MCF 10A (cell line): ENCODE measurements at regions not wholly inside any gene's neighbourhood (a gene's known extent, or its start where the extent isn't known, plus 50 kb on each side); places are given as distances from the start of the nearest gene placed in this dataset.
"Not testable (repeated sequence)": the region's sequence is repeated elsewhere in the genome, so short reads cannot be mapped to it uniquely, and the experiment has no call there.

Experiments
- BruUV-seq: library from RNA; stranded (reverse); fragments of 400-500 nt; replicated peaks from 2 replicates; lab custom pipeline; 2021; lab: Mats Ljungman, UMichigan
- CTCF ChIA-PET: fragments of 300-600 bp; sonication (Branson Sonifier 250); formaldehyde crosslinking; extraction: SDS; loops from one replicate; lab custom pipeline; 2021; ENCODE audit warnings: antibody characterized with exemption, inconsistent platforms; lab: Yijun Ruan, JAX
- POLR2A ChIA-PET: fragments of 300-600, 350-650 bp; sonication (Branson Sonifier 250); formaldehyde crosslinking; extraction: SDS; loops from one replicate; lab custom pipeline; 2020; ENCODE audit warnings: antibody characterized with exemption, inconsistent platforms; lab: Yijun Ruan, JAX
- DNase-seq: peaks from one replicate; pipeline ENCODE4 v3.0.0-alpha.2; 2018; ENCODE audit not compliant: unreplicated experiment
- H3K27ac Mint-ChIP-seq: one replicate; pipeline ENCODE4 v1.8.0; 2022; ENCODE audit warnings: mild to moderate bottlenecking, low read depth, mixed read lengths; ENCODE audit not compliant: unreplicated experiment
- H3K27me3 Mint-ChIP-seq: one replicate; pipeline ENCODE4 v1.8.0; 2022; ENCODE audit warnings: mixed read lengths; ENCODE audit not compliant: insufficient read depth, unreplicated experiment
- H3K36me3 Mint-ChIP-seq: one replicate; pipeline ENCODE4 v1.8.0; 2022; ENCODE audit warnings: mild to moderate bottlenecking, moderate library complexity, mixed read lengths; ENCODE audit not compliant: insufficient read depth, unreplicated experiment
- H3K4me1 Mint-ChIP-seq: one replicate; pipeline ENCODE4 v1.8.0; 2022; ENCODE audit warnings: mixed read lengths; ENCODE audit not compliant: insufficient read depth, unreplicated experiment
- H3K4me3 Mint-ChIP-seq: one replicate; pipeline ENCODE4 v1.8.0; 2022; ENCODE audit warnings: mild to moderate bottlenecking, moderate library complexity, mixed read lengths; ENCODE audit not compliant: unreplicated experiment
- H3K9me3 Mint-ChIP-seq: one replicate; pipeline ENCODE4 v1.8.0; 2022; ENCODE audit warnings: mixed read lengths; ENCODE audit not compliant: unreplicated experiment
- CTCF ChIP-seq: fragments of 200-600 bp; IDR thresholded peaks from one replicate; pipeline ENCODE4 v1.8.0; 2022; ENCODE audit warnings: antibody characterized with exemption, mild to moderate bottlenecking; ENCODE audit not compliant: unreplicated experiment
- intact Hi-C: fragments of 100-400 bp; cut with micrococcal nuclease; formaldehyde crosslinking; loops from 2 replicates; pipeline ENCODE4 v1.14.1; 2022

- no peaks in the 10 kb centered on the region for H3K36me3 Mint-ChIP-seq
- peaks cover 67% of the 10 kb centered on the region for H3K27me3 Mint-ChIP-seq
- H3K4me1 Mint-ChIP-seq, result no peaks in the 10 kb centered on the region
- no peak overlapping the region for H3K4me3 Mint-ChIP-seq
- no peak for TF ChIP-seq CTCF
- CTCF ChIA-PET, result no interaction called here
- H3K27ac Mint-ChIP-seq, result no peak overlapping the region
- POLR2A ChIA-PET, result no interaction called here
- no peak for DNase-seq
- no TSS peak for BruUV-seq
- intact Hi-C loops, result no loop called here
- no peaks in the 10 kb centered on the region for H3K9me3 Mint-ChIP-seq
Measured at GRCh38 chr15:68494573-68495110, 62.7 kb upstream of the ITGA11 start.

- BruUV-seq, result no TSS peak
- CTCF ChIA-PET, result interaction anchor here (0.6 kb wide), 1 partner anchor 244 kb away, joined by 3 read pairs; no protein-coding TSS in a partner anchor
- H3K9me3 Mint-ChIP-seq, result no peaks in the 10 kb centered on the region
- intact Hi-C loops, result no loop called here
- H3K36me3 Mint-ChIP-seq, result no peaks in the 10 kb centered on the region
- TF ChIP-seq CTCF, result no peak
- no peaks in the 10 kb centered on the region for H3K4me1 Mint-ChIP-seq
- no peak overlapping the region for H3K27ac Mint-ChIP-seq
- H3K27me3 Mint-ChIP-seq, result peaks cover 60% of the 10 kb centered on the region
- DNase-seq, result no peak
- no peak overlapping the region for H3K4me3 Mint-ChIP-seq
- POLR2A ChIA-PET, result no interaction called here
Measured at GRCh38 chr15:68495221-68495950, 63.4 kb upstream of the ITGA11 start.

GRCh38 chr15:68495981-68496705 lies 64.2 kb upstream of the ITGA11 start:
- no peaks in the 10 kb centered on the region for H3K4me1 Mint-ChIP-seq
- H3K36me3 Mint-ChIP-seq, result no peaks in the 10 kb centered on the region
- intact Hi-C loops, result no loop called here
- CTCF ChIA-PET, result interaction anchor here (0.6 to 0.9 kb wide), 2 partner anchors 10 to 245 kb away, joined by 3 read pairs; no protein-coding TSS in a partner anchor
- H3K27ac Mint-ChIP-seq, result no peak overlapping the region
- POLR2A ChIA-PET, result no interaction called here
- BruUV-seq, result no TSS peak
- H3K9me3 Mint-ChIP-seq, result no peaks in the 10 kb centered on the region
- no peak overlapping the region for H3K4me3 Mint-ChIP-seq
- H3K27me3 Mint-ChIP-seq, result peaks cover 53% of the 10 kb centered on the region
- TF ChIP-seq CTCF, result no peak
- no peak for DNase-seq

- intact Hi-C loops, H3K4me3 Mint-ChIP-seq, BruUV-seq, H3K4me1 Mint-ChIP-seq, H3K27ac Mint-ChIP-seq, H3K9me3 Mint-ChIP-seq, H3K36me3 Mint-ChIP-seq, DNase-seq: not testable (repeated sequence)
- ChIA-PET POLR2A (interaction anchor here (0.7 to 1.2 kb wide), 2 partner anchors 9 to 69 kb away, joined by 3 to 4 read pairs; no protein-coding TSS in a partner anchor), CTCF (interaction anchor here (0.7 to 0.9 kb wide), 2 partner anchors 11 to 151 kb away, joined by 3 read pairs; no protein-coding TSS in a partner anchor)
- peaks cover 47% of the 10 kb centered on the region for H3K27me3 Mint-ChIP-seq
Measured at GRCh38 chr15:68496751-68497150, 64.8 kb upstream of the ITGA11 start.
